Stimulated activated CD8-positive, alpha-beta memory T cell treated with anti-CD3 and anti-CD28 coated beads, Interleukin-15, amount 100 ng/mL, for 1 hour (primary cell): ENCODE measurements at regions not wholly inside any gene's neighbourhood (a gene's known extent, or its start where the extent isn't known, plus 50 kb on each side); places are given as distances from the start of the nearest gene placed in this dataset.
"Not testable (repeated sequence)": the region's sequence is repeated elsewhere in the genome, so short reads cannot be mapped to it uniquely, and the experiment has no call there.

ENCODE experiments used
- DNase-seq: peaks from one replicate; pipeline ENCODE4 v3.0.0-alpha.2; 2020; ENCODE audit warnings: low read depth

GRCh38 chr6:4354181-4354580 is 218.8 kb upstream of the ECI2 start:
- no peak for DNase-seq

- no peak for DNase-seq
Measured at GRCh38 chr6:4352731-4353130, 217.4 kb upstream of the ECI2 start.

GRCh38 chr6:4352322-4352669 is 216.9 kb upstream of the ECI2 start:
- no peak for DNase-seq

GRCh38 chr6:4351520-4352321 is 216.3 kb upstream of the ECI2 start:
- DNase-seq: no peak

GRCh38 chr6:4350567-4351519 is 215.5 kb upstream of the ECI2 start:
- no peak for DNase-seq

GRCh38 chr6:4349931-4350330 is 214.6 kb upstream of the ECI2 start:
- no peak for DNase-seq

- no peak for DNase-seq
Measured at GRCh38 chr6:4349323-4349722, 213.9 kb upstream of the ECI2 start.

GRCh38 chr6:4348462-4349112 is 213.2 kb upstream of the ECI2 start:
- DNase-seq: no peak

- no peak for DNase-seq
Measured at GRCh38 chr6:4347877-4348276, 212.5 kb upstream of the ECI2 start.

GRCh38 chr6:4346659-4347333 is 211.4 kb upstream of the ECI2 start:
- no peak for DNase-seq

GRCh38 chr6:4345543-4345942 is 210.2 kb upstream of the ECI2 start:
- no peak for DNase-seq

GRCh38 chr6:4344317-4344899 is 209.0 kb upstream of the ECI2 start:
- no peak for DNase-seq

GRCh38 chr6:4342407-4343137 is 207.2 kb upstream of the ECI2 start:
- no peak for DNase-seq

- DNase-seq: no peak
Measured at GRCh38 chr6:4341078-4341797, 205.9 kb upstream of the ECI2 start.

- DNase-seq: no peak
Measured at GRCh38 chr6:4340544-4340943, 205.2 kb upstream of the ECI2 start.

GRCh38 chr6:4338884-4339283 is 203.5 kb upstream of the ECI2 start:
- DNase-seq: no peak

GRCh38 chr6:4336778-4337442 is 201.5 kb upstream of the ECI2 start:
- DNase-seq: no peak

- DNase-seq: no peak
Measured at GRCh38 chr6:4336084-4336483, 200.7 kb upstream of the ECI2 start.

GRCh38 chr6:4334158-4334740 is 198.9 kb upstream of the ECI2 start:
- DNase-seq: not testable (repeated sequence)
